GM23248 (cell line): ENCODE measurements at regions not wholly inside any gene's neighbourhood (a gene's known extent, or its start where the extent isn't known, plus 50 kb on each side); places are given as distances from the start of the nearest gene placed in this dataset.

ENCODE experiments used
- EZH2 ChIP-seq: fragments of 200-600 bp; sonication (generic); IDR thresholded peaks from 2 replicates; pipeline ENCODE4 v1.6.1; 2018; ENCODE audit warnings: antibody characterized with exemption, mild to moderate bottlenecking; ENCODE audit not compliant: insufficient read depth, poor library complexity, severe bottlenecking
- EZH2phosphoT487 ChIP-seq: fragments of 200-600 bp; sonication (generic); IDR thresholded peaks from 2 replicates; pipeline ENCODE4 v1.6.1; 2018; ENCODE audit warnings: antibody characterized with exemption, moderate library complexity, mild to moderate bottlenecking, low read depth; ENCODE audit not compliant: insufficient read depth

GRCh38 chr4:187065806-187066205 lies 342.1 kb upstream of the FAT1 start:
- TF ChIP-seq EZH2phosphoT487 (no peak), EZH2 (no peak)
